ENCODE measurements at regions not wholly inside any gene's neighbourhood (a gene's known extent, or its start where the extent isn't known, plus 50 kb on each side); places are given as distances from the start of the nearest gene placed in this dataset.

DNA sequence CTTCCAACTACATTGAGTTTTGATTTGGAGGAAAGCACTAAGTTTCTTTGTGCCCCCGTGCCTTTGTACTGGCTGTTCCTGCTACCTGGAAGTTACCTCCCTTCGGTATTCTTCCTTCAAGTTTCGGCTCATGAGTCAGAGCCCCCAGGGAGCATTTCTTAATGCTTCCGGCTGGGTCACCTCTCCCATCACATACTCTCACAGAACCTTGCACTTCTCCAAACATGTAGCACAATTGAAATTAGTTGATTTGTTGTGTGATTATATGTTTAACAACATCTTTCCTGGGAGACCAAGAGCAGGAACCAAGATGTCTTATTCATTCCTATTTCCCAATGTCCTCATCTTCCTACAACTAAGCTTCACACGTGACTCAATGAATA is 158.6 kb upstream of the CDH5 start:
- TF ChIP-seq POLR2AphosphoS5 (IDR thresholded peaks at IDR 0.05; ENCODE audit: low read depth, low read length): no peak
- TF ChIP-seq, protein P1, sequence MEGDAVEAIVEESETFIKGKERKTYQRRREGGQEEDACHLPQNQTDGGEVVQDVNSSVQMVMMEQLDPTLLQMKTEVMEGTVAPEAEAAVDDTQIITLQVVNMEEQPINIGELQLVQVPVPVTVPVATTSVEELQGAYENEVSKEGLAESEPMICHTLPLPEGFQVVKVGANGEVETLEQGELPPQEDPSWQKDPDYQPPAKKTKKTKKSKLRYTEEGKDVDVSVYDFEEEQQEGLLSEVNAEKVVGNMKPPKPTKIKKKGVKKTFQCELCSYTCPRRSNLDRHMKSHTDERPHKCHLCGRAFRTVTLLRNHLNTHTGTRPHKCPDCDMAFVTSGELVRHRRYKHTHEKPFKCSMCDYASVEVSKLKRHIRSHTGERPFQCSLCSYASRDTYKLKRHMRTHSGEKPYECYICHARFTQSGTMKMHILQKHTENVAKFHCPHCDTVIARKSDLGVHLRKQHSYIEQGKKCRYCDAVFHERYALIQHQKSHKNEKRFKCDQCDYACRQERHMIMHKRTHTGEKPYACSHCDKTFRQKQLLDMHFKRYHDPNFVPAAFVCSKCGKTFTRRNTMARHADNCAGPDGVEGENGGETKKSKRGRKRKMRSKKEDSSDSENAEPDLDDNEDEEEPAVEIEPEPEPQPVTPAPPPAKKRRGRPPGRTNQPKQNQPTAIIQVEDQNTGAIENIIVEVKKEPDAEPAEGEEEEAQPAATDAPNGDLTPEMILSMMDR (IDR thresholded peaks at IDR 0.05 in 2 of 3, conservative IDR thresholded peaks at IDR 0.05 in 1 of 3; ENCODE audit: borderline replicate concordance in 1 of 3, insufficient read depth in 1 of 3, low read depth in 2 of 3, low read length in 2 of 3): no peak
